Mucosa of descending colon (tissue), 3 donors: ENCODE measurements at regions not wholly inside any gene's neighbourhood (a gene's known extent, or its start where the extent isn't known, plus 50 kb on each side); places are given as distances from the start of the nearest gene placed in this dataset.

Source experiments
- ATAC-seq: fragments of 200-7000 bp; cut with Tn5 transposase; one replicate; pipeline ENCODE4 v1.9.1; 2020; ENCODE audit warnings: mild to moderate bottlenecking, moderate library complexity
- DNase-seq, 3 donors: peaks; one replicate each; pipeline ENCODE4 v3.0.0-alpha.2; 2020
- H3K36me3 ChIP-seq: fragments of 200-600 bp; one replicate; pipeline ENCODE4 v1.8.0; 2021; ENCODE audit warnings: low read depth, mild to moderate bottlenecking
- H3K4me1 ChIP-seq: fragments of 200-600 bp; one replicate; pipeline ENCODE4 v1.8.0; 2021; ENCODE audit warnings: low read depth, mild to moderate bottlenecking
- H3K4me3 ChIP-seq: fragments of 200-600 bp; one replicate; pipeline ENCODE4 v1.8.0; 2021; ENCODE audit warnings: mild to moderate bottlenecking
- H3K9me3 ChIP-seq: fragments of 200-600 bp; one replicate; pipeline ENCODE4 v1.8.0; 2021; ENCODE audit warnings: mild to moderate bottlenecking
- intact Hi-C, 2 donors: fragments of 100-400 bp; cut with DNase I in 1 of 2; cut with micrococcal nuclease in 1 of 2; formaldehyde crosslinking; loops; one replicate each; pipeline versions ENCODE4 v1.11.0 to v1.11.1; 2022; cut with DNase I, micrococcal nuclease
- TF ChIP-seq, protein P1 (sequence below): fragments of 200-600 bp; IDR thresholded peaks from one replicate; pipeline ENCODE4 v1.8.0; 2022; ENCODE audit warnings: antibody characterized with exemption, mild to moderate bottlenecking
- donor health status: DM: no; HTN: no; CAD: no; lungs with moderate emphysema.
- donor health status: DM: no; HTN: no; CAD: no.
- donor health status: DM: no; HTN: yes; CAD: no.

DNA sequence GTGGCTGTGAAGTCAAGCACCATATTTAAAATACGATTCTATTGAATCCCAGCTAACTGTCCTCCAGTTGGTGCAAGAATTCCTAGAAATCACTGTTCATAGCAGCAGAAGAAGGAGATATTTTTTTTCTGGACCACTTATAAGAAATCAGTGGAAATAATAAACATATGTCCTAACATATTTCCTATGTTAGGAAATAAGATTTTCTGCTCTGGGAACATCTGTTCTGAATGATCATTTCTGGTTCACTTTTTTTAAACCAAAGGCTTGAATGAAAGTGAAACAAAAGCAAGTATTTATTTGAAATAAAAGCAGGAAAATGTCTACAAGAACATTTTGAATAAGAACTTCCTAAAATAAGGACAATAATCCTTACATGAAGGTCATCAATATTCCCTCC lies 138.9 kb upstream of the RALGAPA2 start:
- H3K4me1 ChIP-seq = no peaks in the 10 kb centered on the region
- TF ChIP-seq, protein P1, sequence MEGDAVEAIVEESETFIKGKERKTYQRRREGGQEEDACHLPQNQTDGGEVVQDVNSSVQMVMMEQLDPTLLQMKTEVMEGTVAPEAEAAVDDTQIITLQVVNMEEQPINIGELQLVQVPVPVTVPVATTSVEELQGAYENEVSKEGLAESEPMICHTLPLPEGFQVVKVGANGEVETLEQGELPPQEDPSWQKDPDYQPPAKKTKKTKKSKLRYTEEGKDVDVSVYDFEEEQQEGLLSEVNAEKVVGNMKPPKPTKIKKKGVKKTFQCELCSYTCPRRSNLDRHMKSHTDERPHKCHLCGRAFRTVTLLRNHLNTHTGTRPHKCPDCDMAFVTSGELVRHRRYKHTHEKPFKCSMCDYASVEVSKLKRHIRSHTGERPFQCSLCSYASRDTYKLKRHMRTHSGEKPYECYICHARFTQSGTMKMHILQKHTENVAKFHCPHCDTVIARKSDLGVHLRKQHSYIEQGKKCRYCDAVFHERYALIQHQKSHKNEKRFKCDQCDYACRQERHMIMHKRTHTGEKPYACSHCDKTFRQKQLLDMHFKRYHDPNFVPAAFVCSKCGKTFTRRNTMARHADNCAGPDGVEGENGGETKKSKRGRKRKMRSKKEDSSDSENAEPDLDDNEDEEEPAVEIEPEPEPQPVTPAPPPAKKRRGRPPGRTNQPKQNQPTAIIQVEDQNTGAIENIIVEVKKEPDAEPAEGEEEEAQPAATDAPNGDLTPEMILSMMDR = no peak
- intact Hi-C loops = no loop called here
- ATAC-seq (no peak), DNase-seq (no peak)
- H3K4me3 ChIP-seq = no peak overlapping the region
- H3K9me3 ChIP-seq = no peaks in the 10 kb centered on the region
- H3K36me3 ChIP-seq = no peaks in the 10 kb centered on the region

DNA sequence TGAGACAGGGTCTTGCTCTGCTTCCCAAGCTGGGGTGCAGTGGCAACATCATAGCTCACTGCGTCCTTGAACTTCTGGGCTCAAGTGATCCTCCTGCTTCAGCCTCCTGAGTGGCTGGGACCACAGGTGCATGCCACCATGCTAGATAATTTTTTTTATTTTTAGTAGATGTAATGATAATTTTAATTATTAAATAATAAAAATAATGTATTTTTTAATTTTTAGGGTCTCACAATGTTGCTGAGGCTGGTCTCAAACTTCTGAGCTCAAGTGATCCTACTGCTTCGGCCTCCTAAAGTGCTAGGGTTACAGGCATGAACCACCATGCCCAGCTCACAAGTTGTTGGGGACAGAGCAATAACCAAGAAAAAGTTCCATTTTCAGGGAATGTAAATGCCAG lies 138.0 kb upstream of the RALGAPA2 start:
- Histone ChIP-seq H3K4me3 (no peak overlapping the region), H3K36me3 (no peaks in the 10 kb centered on the region), H3K9me3 (no peaks in the 10 kb centered on the region), H3K4me1 (no peaks in the 10 kb centered on the region)
- DNase-seq (no peak), ATAC-seq (no peak)
- intact Hi-C loops = no loop called here
- TF ChIP-seq, protein P1 = no peak

DNA sequence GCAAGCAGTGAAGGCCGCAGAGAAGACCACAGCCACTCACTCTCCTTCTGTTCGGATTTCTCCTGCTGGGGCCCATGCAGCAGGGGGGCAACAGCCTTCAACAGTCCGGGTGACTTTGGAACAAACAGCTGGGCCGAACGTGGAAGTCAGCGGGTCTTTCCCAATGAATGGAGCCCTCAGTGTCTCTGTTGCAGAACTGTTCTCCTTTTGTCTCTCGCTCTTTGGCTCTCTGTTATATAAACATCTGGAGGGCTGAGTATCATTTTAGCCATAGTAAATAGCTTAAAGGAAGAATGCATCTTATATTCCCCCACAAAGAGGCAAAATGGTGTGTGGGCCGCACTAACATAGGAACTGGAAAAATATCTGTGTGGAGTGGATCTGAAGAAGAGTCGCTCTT lies 136.7 kb upstream of the RALGAPA2 start:
- DNase-seq (no peak), ATAC-seq (no peak)
- H3K36me3 ChIP-seq = no peaks in the 10 kb centered on the region
- intact Hi-C loops = no loop called here
- no peak overlapping the region for H3K4me3 ChIP-seq
- H3K4me1 ChIP-seq = no peaks in the 10 kb centered on the region
- TF ChIP-seq, protein P1 = no peak
- H3K9me3 ChIP-seq = no peaks in the 10 kb centered on the region

DNA sequence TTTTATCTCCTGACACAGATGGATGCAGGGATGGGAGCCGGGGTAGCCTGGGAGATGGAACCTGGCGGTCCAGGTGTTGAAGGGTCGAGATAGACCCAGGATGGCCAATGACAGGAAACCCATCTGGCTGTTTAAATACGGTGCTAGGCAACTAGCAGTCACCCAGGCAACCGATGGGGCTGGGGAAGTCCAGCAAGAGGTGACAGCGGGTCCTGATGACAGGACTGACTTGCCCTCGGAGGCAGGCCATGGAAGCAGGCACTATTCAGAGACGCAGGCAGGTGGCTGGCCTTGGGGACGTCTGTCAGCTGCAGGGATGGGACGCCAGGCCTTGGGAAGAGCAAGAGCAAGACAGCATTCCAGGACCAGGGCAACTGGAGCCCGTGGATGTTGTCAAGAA lies 135.4 kb upstream of the RALGAPA2 start:
- no peaks in the 10 kb centered on the region for H3K4me1 ChIP-seq
- H3K4me3 ChIP-seq = no peak overlapping the region
- ATAC-seq (no peak), DNase-seq (no peak)
- intact Hi-C loops = no loop called here
- no peaks in the 10 kb centered on the region for H3K9me3 ChIP-seq
- H3K36me3 ChIP-seq = no peaks in the 10 kb centered on the region
- TF ChIP-seq, protein P1 = no peak

DNA sequence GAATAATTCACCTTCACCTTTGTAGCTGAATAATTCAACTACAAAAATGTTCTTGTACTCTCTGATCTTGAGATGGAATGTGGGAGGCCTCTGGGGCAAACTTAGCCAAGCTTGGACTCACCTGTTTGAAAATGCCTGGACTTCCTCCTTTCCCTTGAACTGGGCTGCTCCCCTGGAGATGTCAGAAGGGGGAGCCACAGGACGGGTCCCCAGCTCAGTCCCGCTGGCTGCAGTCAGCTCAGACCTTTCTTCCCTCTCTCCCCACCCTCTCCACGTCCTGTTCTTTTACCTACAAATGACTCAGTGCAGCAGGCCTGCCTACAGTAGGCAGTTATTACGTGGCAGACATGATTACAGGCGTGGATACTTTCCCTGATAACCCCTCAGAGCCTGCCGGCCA lies 131.5 kb upstream of the RALGAPA2 start:
- intact Hi-C loops = no loop called here
- H3K9me3 ChIP-seq = no peaks in the 10 kb centered on the region
- no peak for DNase-seq

DNA sequence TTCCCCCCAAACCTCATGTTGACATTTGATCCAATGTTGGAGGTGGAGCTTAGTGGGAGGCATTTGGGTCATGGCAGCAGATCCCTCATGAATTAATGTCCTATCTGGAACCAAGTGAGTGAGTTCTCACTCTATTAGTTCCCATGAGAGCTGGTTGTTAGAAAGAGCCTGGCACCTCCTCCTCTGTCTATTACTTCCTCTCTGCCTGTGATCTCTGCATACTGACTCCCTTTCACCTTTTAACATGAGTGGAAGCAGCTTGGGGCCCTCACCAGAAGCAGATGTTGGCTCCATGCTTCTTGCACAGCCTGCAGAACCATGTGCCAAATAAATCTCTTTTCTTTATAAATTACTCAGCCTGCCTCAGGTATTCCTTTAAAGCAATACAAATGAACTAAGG lies 127.3 kb upstream of the RALGAPA2 start:
- ATAC-seq = no peak
- intact Hi-C loops = loop anchor here in 1 of 2 donors (10.0 kb wide), 1 partner anchor 665 kb away; no protein-coding TSS in a partner anchor
- no peaks in the 10 kb centered on the region for H3K9me3 ChIP-seq
- no peak for DNase-seq
- TF ChIP-seq, protein P1 = no peak
- H3K4me1 ChIP-seq = no peaks in the 10 kb centered on the region
- H3K4me3 ChIP-seq = no peak overlapping the region
- no peaks in the 10 kb centered on the region for H3K36me3 ChIP-seq

More for the DNA sequence above, 131.5 kb upstream of the RALGAPA2 start:
- ATAC-seq = peak; percentile 79
- TF ChIP-seq, protein P1 = no peak
- Histone ChIP-seq H3K36me3 (no peaks in the 10 kb centered on the region), H3K4me1 (no peaks in the 10 kb centered on the region), H3K4me3 (no peak overlapping the region)
